AG09319 (cell line): ENCODE measurements at regions not wholly inside any gene's neighbourhood (a gene's known extent, or its start where the extent isn't known, plus 50 kb on each side); places are given as distances from the start of the nearest gene placed in this dataset.

Experiments
- DNase-seq: peaks from one replicate; pipeline ENCODE4 v3.0.0-alpha.2; 2010; ENCODE audit warnings: low read depth; ENCODE audit errors: extremely low read depth
- TF ChIP-seq, protein P1 (sequence below): IDR thresholded peaks from 2 replicates; pipeline ENCODE4 v1.5.1; 2011; ENCODE audit warnings: low read depth, mild to moderate bottlenecking, inconsistent platforms, low read length, moderate library complexity

DNA sequence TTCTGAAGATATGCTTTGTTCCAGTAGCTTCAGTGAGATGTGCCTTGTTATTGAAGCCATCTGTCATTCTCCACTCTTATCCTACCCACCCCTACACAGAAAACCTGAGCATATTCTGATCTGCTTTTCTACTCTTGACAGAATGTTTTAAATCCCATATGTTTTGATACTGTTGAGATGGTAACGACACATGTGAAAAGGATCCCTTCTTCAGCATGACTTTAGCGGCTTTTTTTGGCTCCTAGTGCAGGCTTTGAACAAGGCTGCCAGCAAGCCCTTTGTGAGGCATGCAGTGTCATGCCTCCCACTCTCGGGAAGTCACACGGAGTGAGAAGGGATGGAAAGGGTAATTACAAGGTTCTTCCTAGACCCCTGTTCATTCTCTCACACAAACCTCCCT is 228.8 kb upstream of the RGS6 start:
- DNase-seq, result no peak
- TF ChIP-seq, protein P1, sequence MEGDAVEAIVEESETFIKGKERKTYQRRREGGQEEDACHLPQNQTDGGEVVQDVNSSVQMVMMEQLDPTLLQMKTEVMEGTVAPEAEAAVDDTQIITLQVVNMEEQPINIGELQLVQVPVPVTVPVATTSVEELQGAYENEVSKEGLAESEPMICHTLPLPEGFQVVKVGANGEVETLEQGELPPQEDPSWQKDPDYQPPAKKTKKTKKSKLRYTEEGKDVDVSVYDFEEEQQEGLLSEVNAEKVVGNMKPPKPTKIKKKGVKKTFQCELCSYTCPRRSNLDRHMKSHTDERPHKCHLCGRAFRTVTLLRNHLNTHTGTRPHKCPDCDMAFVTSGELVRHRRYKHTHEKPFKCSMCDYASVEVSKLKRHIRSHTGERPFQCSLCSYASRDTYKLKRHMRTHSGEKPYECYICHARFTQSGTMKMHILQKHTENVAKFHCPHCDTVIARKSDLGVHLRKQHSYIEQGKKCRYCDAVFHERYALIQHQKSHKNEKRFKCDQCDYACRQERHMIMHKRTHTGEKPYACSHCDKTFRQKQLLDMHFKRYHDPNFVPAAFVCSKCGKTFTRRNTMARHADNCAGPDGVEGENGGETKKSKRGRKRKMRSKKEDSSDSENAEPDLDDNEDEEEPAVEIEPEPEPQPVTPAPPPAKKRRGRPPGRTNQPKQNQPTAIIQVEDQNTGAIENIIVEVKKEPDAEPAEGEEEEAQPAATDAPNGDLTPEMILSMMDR, result no peak

DNA sequence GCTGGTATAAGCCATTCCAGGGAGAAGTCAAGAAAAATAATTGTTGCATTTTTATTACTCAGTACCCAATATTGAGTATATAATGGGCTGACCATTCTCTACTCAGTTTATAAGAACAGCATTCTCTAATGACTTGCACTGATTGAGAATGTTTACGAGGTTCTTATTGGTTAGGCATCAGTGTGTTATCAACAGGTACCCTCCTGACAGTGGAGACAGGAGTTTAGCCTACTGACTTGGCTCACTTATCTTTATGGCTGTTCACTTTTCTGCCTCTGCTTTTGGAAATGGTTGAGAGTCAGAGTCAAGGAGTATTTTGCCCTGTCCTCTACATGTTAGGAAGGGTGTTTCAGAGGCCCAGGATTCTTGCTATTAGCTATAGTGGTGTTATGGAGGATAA is 228.0 kb upstream of the RGS6 start:
- TF ChIP-seq, protein P1, result no peak
- no peak for DNase-seq

DNA sequence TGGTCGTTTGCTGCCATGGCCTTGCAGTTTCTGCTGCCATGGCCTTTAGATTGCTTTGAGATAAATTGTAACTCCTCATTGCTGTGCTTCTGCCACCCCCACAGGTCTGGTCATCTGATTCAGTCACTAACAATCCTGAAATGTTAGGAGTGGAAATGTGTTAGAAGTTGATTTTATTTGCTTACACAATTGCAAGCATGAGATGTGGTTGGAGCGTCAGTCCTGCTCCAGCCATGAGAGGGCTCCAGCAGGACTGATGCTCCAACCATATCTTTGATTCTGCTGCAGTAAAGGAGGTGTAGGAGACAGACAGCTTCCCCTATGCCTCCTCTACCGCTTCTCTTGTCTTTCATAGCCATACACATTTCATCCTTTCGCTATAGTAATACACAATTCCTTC is 226.8 kb upstream of the RGS6 start:
- TF ChIP-seq, protein P1, result no peak
- DNase-seq, result no peak

DNA sequence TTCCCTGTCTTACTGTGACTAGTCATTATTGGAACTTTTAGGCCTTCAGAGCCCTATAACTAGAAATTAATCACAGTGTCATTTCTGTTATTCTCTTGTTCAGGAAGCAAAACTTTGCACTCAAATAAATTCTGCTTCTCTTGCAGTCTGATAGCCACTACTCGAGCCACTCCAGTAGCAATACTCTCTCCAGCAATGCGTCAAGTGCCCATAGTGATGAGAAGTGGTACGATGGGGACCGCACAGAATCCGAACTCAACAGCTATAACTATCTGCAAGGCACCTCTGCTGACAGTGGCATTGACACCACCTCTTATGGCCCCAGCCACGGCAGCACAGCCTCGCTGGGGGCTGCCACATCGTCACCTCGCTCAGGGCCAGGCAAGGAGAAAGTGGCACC is 223.2 kb upstream of the RGS6 start:
- DNase-seq, result no peak
- TF ChIP-seq, protein P1, result no peak

DNA sequence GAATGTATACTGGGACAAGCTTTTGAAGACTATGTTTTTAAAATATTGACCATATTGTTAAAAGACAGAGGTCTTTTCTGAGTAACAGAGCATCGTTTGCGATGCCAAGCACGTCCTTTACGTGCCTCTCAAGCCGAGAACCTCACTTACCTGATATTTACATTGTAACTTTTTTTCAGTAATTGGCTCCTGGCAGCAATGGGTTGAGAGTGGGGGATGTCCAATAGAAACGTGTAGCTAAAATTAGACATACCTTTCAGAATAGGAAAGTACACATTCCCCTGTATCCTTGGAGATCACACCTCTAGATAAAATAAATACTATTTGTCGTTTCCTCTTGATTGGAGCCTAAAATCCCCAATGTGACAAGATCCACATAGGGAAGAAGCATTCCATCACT is 222.2 kb upstream of the RGS6 start:
- TF ChIP-seq, protein P1, result no peak
- no peak for DNase-seq

DNA sequence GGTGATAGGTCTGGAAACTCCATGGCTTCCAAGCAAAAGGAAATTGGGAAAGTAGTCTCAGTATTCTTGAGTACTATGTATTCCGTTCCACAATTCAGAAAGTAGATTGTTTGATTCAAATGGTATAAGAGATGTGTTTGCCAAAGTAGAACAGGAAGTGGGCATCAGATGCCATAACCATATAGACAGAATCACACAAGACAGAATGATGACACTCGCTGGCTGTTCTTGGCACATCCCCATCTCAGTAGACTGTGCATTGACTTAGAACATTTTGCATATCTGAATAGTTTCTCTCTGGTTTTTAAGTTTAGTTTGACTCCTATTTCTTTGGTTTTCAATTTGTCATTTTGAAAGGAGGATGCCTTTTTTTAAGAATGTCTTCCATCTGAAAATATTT is 221.1 kb upstream of the RGS6 start:
- no peak for DNase-seq
- TF ChIP-seq, protein P1, result no peak

DNA sequence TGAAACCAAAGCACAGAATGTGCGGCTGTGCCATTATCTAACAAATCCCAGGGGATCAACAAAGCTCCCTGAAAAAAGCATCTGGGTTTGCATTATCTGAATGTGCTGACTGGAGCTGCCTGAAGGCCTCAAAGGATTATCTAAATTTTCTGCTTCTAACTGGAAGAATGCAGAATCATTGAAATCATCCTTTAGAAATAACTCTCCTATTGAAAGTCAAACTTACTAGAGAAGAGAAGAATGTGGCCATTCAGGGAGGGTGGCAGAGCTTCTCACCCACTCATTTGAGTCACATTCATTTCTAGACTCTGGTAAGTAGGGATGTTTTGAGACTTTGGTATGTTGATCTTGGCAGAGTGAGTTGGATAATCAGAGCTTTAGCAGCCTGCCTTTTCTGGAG is 220.6 kb upstream of the RGS6 start:
- TF ChIP-seq, protein P1, result no peak
- peak; percentile 76 for DNase-seq
